ENCODE measurements at regions not wholly inside any gene's neighbourhood (a gene's known extent, or its start where the extent isn't known, plus 50 kb on each side); places are given as distances from the start of the nearest gene placed in this dataset.

GRCh38 chr11:128053981-128054931 is 533.1 kb downstream of the ETS1 start:
- Histone ChIP-seq H3K36me3 (no peaks in the 10 kb centered on the region), H3K9me3 (no peaks in the 10 kb centered on the region), H3K4me1 (peaks cover 0 to 25% (median 9%) of the 10 kb centered on the region in 4 donors), H3K27me3 (no peaks in the 10 kb centered on the region), H3K4me3 (no peak overlapping the region), H3K27ac (no peak overlapping the region)
- no peak for TF ChIP-seq CTCF (IDR thresholded peaks at IDR 0.05)
- intact Hi-C loops (cut with DNase I; ENCODE audit: low total_unique reads) = no loop called here
- DNase-seq = no peak

- Histone ChIP-seq H3K4me1 (peaks cover 0 to 19% (median 8%) of the 10 kb centered on the region in 4 donors), H3K36me3 (no peaks in the 10 kb centered on the region), H3K9me3 (no peaks in the 10 kb centered on the region), H3K27ac (peak overlapping the region; percentile 25 to 40), H3K27me3 (no peaks in the 10 kb centered on the region), H3K4me3 (no peak overlapping the region)
- no peak for TF ChIP-seq CTCF (IDR thresholded peaks at IDR 0.05)
- no peak for DNase-seq
- intact Hi-C loops (cut with DNase I; ENCODE audit: low total_unique reads) = no loop called here
Observed at GRCh38 chr11:128052912-128053641, 534.3 kb downstream of the ETS1 start.

GRCh38 chr11:128048121-128048520 is 539.2 kb downstream of the ETS1 start:
- Histone ChIP-seq H3K4me1 (peaks cover 0 to 7% (median 2%) of the 10 kb centered on the region in 4 donors), H3K9me3 (no peaks in the 10 kb centered on the region), H3K27me3 (no peaks in the 10 kb centered on the region), H3K27ac (no peak overlapping the region), H3K36me3 (no peaks in the 10 kb centered on the region), H3K4me3 (no peak overlapping the region)
- intact Hi-C loops (cut with DNase I; ENCODE audit: low total_unique reads) = no loop called here
- no peak for TF ChIP-seq CTCF (IDR thresholded peaks at IDR 0.05)
- DNase-seq = no peak

GRCh38 chr11:128047026-128047425 is 540.3 kb downstream of the ETS1 start:
- intact Hi-C loops (cut with DNase I; ENCODE audit: low total_unique reads) = no loop called here
- no peak for DNase-seq
- TF ChIP-seq CTCF (IDR thresholded peaks at IDR 0.05) = no peak
- Histone ChIP-seq H3K27ac (no peak overlapping the region), H3K36me3 (no peaks in the 10 kb centered on the region), H3K4me3 (no peak overlapping the region), H3K27me3 (no peaks in the 10 kb centered on the region), H3K9me3 (no peaks in the 10 kb centered on the region), H3K4me1 (no peaks in the 10 kb centered on the region)

GRCh38 chr11:128046213-128046612 is 541.1 kb downstream of the ETS1 start:
- no peak for TF ChIP-seq CTCF (IDR thresholded peaks at IDR 0.05)
- intact Hi-C loops (cut with DNase I; ENCODE audit: low total_unique reads) = no loop called here
- Histone ChIP-seq H3K27me3 (no peaks in the 10 kb centered on the region), H3K4me3 (no peak overlapping the region), H3K4me1 (no peaks in the 10 kb centered on the region), H3K27ac (no peak overlapping the region), H3K9me3 (no peaks in the 10 kb centered on the region), H3K36me3 (no peaks in the 10 kb centered on the region)
- DNase-seq = no peak

Data from tibial artery (tissue), 4 donors.